ENCODE measurements at regions not wholly inside any gene's neighbourhood (a gene's known extent, or its start where the extent isn't known, plus 50 kb on each side); places are given as distances from the start of the nearest gene placed in this dataset.
"Not testable (repeated sequence)": the region's sequence is repeated elsewhere in the genome, so short reads cannot be mapped to it uniquely, and the experiment has no call there.

- no peak for DNase-seq
Measured at GRCh38 chr6:119716668-119717270, 367.2 kb upstream of the MAN1A1 start.

- no peak for DNase-seq
Measured at GRCh38 chr6:119713903-119714302, 364.3 kb upstream of the MAN1A1 start.

- DNase-seq: no peak
Measured at GRCh38 chr6:119686644-119687043, 337.1 kb upstream of the MAN1A1 start.

GRCh38 chr6:119686240-119686639 is 336.7 kb upstream of the MAN1A1 start:
- no peak for DNase-seq

DNA sequence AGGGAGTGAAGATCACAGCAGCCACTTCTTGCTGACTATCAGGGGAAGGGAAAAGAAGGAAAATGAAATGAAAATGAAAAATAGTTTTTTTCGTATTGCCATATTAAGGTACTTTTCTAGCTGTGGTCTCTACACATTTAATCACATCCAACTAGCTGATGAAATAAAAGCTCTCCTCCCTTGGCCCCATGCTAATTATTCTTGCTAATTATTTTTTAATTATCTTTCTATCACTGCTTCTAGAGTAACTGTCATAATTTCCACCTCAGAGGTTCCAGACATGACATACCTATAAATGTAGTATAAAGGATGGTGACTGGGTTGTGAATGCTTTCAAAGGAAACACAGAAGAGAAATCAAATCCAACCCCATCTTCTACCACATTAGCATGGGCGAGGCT is 334.1 kb upstream of the MAN1A1 start:
- DNase-seq: no peak

DNA sequence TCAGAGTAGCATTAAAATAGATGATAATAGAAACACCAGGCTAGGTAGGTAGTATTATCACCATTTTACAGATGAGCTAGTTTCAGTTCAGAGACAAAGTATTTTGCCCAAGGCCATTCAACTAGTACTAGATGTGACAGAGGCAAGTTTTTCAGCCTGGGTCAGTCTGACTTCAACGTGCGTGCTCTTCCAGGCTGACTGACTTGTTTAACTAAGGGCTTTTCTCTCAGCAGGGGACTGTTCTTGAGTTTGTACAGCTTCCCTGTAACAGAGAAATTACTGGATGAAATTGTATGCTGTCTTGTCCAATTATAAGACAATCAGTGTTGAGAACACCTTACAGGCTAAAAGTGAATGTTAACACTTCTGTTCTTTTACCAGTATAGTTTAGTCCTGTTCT is 333.5 kb upstream of the MAN1A1 start:
- no peak for DNase-seq

DNA sequence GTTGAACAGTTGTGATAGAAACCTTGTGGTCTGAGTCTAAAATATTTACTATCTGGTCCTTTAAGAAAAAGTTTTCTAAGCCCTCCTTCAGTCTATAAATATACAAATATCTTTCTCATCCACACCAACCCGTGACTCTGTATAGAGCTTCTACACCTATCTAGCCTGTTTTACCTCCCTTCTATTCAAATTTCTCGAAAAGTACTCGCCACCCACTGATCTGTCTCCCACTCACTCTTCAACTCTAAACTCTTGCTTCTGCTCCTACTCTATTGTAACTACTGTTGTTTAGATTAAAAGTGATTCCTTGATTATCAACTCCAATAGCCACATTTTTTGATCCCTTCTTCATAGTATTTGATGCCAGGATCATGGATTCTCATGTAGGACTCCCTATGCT is 329.4 kb upstream of the MAN1A1 start:
- no peak for DNase-seq

DNA sequence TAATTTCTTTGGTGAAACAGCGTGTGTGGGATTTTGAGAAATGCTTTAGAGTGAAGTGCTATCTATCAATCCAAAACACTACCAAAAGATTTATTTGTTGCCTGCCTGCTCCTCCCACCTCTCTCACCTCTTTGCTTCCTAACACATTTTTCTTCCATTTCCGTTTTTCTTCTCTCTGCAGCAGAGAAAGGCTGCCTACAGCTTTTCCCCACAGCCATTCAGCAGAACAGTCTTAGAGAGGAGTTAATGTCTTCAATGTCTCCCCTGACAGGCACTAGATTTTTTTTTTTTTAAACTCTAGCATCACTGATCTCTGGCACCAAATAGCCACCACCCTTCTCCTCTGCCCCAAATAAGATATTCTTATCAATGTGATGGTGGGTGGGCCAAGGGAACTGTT is 327.8 kb upstream of the MAN1A1 start:
- DNase-seq: no peak

DNA sequence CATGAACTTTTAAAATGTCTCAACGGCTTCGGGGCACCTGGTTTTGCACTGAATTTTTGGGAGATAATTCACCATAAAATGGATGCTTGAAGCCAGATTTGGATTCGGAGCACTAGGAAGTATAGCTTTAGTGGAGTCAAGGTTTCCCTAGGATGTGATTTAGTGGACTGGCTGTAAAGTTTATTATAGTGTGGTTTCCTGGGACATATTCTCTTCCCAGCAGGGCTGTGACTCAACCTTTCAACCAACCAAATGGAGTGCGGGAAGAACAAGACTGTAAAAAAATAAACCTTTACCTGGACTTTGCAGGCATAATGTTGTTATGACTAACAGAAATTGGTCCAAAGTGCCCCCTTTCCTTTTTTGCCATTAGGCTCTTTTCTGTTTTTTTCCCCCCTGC is 327.4 kb upstream of the MAN1A1 start:
- no peak for DNase-seq

DNA sequence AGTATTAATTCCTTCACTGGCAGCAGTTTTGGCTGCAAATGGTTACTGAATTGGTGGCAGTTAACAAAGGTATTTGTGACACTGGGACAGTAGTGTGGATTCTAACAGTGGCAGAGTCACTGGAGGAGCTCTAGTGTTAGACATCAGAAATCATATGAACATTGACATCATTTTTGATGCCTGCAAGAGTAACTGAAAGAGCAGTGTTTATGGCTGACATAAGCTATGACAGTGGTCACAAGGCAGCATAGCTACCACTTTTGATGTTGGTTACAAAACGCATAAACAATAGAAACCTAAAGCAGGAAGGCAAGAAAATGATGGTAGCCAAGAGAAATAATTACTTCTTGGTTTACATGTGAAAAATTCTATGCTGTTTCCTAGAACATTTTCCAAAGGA is 326.7 kb upstream of the MAN1A1 start:
- no peak for DNase-seq

GRCh38 chr6:119673741-119674140 is 324.2 kb upstream of the MAN1A1 start:
- no peak for DNase-seq

- no peak for DNase-seq
Measured at GRCh38 chr6:119672725-119673124, 323.2 kb upstream of the MAN1A1 start.

DNA sequence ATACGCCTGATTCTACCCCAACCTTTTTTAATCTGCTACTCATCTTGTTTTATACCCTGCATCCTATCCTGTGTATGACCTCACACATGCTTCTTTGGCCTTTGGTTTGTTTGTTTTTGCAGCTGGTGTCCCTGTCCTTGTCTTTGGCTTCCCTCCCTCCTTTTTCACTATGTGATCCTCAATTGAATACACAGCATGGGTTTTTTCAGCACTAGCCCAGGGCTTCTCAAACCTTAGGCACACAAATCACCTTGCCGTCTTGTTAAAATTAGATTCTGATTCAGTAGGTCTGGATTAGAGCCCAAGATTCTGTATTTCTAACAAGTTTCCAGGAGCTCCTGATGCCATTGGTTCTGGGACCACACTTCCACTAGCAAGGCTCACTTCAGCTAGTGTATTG is 321.5 kb upstream of the MAN1A1 start:
- no peak for DNase-seq

DNA sequence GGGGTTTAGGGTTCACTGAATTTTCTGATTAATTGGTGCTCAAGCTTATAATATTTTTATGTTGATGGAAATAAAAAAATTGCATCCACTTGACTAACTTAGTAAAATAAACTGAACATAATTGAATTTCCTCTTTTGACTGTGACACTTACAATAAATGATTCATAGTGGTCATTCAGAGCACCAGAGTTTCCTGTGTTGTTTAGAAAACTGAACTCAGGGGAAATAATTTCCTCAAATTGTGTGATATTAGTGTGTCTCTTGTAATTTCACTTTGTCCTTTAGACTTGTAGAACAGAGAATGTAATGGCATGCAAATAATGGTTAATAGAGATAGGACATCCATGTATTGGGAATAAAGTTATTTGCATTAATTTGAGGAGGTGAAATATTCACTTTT is 319.7 kb upstream of the MAN1A1 start:
- DNase-seq: no peak

- DNase-seq: not testable (repeated sequence)
Measured at GRCh38 chr6:119665432-119665831, 315.9 kb upstream of the MAN1A1 start.

DNA sequence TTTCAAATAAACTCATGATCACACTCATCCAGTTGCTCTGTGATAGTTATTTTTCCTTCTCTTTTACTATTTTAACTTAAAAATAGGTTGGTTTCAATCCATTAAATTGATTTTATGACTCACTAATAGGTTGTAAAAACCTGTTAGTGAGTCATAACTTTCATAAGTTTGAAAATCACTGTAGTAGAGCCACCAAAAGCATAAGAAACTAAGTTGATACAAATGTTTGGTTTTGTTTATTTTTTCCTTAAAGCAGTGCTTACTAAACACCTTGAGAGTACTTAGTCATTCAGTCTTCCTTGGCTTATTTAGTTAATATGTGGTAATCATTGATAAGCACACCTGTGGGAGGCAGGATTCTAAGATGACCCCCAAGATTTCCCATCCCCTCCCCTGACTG is 312.1 kb upstream of the MAN1A1 start:
- no peak for DNase-seq

DNA sequence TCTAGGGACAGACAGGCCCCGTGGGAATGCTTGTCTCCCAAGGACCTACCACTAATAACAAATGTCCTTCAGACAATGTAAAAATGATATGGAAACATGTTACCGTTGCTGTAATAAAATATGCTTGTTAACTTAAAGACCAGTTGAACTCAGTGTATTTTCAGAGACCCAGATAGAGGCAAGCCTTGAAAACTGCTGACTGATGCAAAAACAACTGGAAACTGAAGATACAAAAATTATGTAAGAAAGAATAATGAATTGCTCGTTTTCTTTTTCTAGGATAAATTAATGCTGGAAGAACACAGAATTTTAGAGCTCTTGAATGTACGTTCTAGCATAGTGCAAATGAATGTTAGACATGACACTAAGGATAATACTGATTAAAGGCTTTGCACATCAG is 311.5 kb upstream of the MAN1A1 start:
- DNase-seq: no peak

DNA sequence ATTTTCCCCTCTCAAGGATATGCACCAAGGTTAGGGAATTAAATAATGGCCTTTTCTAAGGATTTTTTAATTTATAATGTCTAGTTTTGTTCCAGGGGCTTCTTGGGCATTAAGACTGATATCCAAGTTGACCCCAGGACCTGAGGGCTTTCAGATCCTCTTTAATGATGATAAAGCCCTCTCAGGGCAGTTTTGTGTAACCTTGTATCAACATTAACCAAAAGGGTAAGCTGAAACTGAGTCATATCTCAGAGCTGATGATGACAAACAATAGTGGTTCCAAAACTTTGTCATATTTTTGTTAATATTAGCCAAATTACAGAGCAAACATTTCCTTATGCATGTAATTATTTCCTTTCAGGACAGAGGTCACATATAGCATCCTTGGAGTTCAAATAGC is 309.4 kb upstream of the MAN1A1 start:
- no peak for DNase-seq

- DNase-seq: no peak
Measured at GRCh38 chr6:119655124-119655523, 305.6 kb upstream of the MAN1A1 start.

GRCh38 chr6:119653329-119653728 is 303.8 kb upstream of the MAN1A1 start:
- no peak for DNase-seq

GRCh38 chr6:119649531-119649930 is 300.0 kb upstream of the MAN1A1 start:
- DNase-seq: no peak

GRCh38 chr6:119647309-119647708 is 297.7 kb upstream of the MAN1A1 start:
- no peak for DNase-seq

DNA sequence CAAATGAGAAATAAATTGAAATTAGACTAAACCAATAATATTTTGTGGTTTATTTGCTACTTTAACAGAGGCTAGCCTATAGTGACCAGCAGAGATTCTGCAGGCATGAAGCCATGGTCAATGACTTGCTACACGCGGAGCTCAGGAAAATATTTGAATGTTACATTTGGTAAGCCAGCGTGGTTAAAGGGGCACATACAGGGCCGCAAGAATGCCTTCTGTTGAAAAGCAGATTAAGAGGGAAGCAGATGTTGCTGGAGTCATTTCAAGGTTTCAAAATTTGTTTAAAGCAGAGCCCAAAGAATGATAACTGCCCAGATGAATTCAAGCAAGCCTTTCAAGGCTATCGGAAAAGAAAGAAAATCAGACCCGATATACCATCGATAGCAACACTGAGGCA is 294.3 kb upstream of the MAN1A1 start:
- no peak for DNase-seq

GRCh38 chr6:119637768-119638167 is 288.2 kb upstream of the MAN1A1 start:
- no peak for DNase-seq

GRCh38 chr6:119636060-119636459 is 286.5 kb upstream of the MAN1A1 start:
- DNase-seq: no peak

GRCh38 chr6:119633461-119633860 is 283.9 kb upstream of the MAN1A1 start:
- no peak for DNase-seq

All from hindlimb muscle (tissue), 1 donor.